LHCN-M2 (cell line): ENCODE measurements at regions not wholly inside any gene's neighbourhood (a gene's known extent, or its start where the extent isn't known, plus 50 kb on each side); places are given as distances from the start of the nearest gene placed in this dataset.
A peak's percentile ranks its signal among the peaks of the same experiment; 100 is the strongest.

Experiments used
- DNase-seq: peaks from one replicate; pipeline ENCODE4 v3.0.0-alpha.2; 2012; ENCODE audit warnings: low read depth

DNA sequence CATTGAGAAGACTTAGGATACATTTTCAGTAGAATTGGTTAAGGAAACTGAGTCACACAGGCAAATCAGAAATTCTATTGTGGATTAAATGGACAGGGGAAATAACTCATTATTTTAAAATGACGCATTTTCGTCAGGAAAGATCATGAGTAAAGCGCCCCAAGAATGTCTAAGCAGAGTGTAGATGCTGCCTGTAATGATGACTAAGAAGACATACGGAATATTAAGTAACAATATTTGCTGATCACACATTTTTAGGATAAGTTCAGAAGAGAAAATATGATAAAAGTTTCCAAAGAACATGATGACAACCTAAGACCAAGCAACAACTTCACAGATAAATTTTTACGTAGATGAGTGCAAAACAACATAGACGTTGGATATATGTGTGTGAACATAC is 596.3 kb upstream of the TENM3 start:
- DNase-seq, result peak; percentile 63

DNA sequence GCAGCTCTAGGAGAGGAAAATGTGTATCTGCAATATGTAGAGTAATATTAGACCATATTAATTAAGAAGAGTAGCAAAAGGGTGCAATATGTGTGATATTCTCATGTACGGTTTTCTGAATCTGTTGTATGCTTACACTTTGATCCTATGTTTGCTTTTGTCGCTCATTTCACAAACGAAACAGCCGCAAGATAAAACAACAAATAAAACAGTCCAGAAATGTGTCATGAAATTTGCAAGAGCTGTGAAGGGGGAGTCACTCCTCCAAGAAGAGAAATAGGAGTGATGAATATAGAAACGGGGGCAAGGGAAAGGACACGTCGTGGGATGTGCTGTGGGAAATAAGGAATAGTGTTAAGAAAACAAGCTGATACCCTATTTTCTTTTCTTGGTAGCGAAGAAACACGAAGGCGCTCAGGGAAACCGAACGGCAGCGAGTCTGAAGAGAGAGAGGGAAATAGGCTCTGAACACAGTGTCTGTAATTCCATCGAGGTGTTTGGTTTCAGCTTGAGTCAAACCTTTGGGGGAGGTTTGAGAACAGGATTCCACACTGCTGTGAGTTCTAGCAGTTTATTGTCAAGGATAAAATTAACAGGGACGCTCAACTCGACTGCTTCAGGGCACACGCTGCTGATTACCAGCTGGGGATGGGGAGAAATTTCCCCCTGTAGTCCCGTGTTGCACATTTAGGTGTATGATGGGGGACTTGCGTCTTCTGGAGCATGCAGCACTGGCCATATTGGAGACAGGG is 595.6 kb upstream of the TENM3 start:
- DNase-seq, result peak; percentile 80

- DNase-seq, result peak; percentile 64
These were observed 593.0 kb upstream of the TENM3 start for GRCh38 chr4:181650033-181650825.

GRCh38 chr4:181656748-181657147 is 586.5 kb upstream of the TENM3 start:
- DNase-seq, result no peak

DNA sequence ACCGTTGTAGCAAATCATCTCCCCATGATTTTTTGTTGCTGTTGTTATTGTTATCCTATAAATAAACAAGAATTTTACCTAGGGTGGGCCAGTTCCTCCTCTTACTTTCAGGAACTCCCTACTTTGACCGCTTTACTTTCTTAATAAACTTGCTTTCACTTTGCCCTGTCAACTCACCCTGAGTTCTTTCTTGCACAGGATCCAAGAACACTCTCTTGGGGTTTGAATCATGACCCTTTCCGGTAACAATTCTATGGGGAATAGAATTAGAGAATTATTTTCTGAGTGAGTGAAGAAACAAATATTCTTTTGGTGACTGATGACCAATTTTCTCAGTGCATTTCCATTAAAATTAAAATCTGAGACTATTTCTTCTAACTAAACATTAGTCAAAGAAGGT is 584.0 kb upstream of the TENM3 start:
- peak; percentile 81 for DNase-seq

DNA sequence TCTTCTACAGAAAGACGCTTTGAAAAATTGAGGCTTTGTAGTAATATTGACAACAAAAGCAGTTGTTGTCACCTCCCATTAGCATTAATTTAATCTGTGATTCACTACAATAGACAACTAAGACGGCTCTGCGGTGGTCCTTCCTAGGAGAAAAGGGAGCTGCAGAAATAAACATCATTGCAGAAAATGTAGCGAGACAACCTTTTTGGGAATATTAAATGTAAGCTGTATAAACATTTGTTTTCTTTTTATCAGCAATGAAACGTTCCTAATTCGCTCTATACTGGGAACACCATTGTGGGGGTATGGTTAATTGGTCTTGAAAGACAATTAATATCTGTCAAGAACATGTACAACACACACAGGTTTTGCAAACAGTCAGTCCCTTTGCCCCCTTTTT is 583.3 kb upstream of the TENM3 start:
- no peak for DNase-seq

GRCh38 chr4:181661090-181661489 is 582.1 kb upstream of the TENM3 start:
- peak; percentile 92 for DNase-seq

GRCh38 chr4:181661923-181662322 is 581.3 kb upstream of the TENM3 start:
- no peak for DNase-seq

GRCh38 chr4:181662383-181662782 is 580.8 kb upstream of the TENM3 start:
- peak; percentile 78 for DNase-seq

GRCh38 chr4:181670506-181670905 is 572.7 kb upstream of the TENM3 start:
- no peak for DNase-seq

DNA sequence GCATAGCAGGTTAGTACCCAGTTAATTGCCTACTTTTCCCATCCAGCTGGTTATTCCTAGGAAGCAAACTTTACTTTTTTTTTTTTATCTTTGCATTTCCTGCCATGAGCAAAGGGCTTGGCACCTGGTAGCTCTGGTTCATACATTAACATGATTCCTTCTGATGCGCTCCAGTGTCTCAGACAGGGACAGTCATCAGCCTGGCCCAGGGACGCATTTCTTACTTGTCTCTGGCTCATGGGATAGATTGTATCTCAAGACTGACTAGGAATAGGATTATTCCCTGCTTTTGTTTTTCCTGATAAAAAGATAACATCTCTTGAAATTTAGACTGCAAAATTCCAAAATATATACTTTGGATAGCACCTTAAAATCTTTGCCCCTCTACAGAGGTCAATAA is 571.5 kb upstream of the TENM3 start:
- DNase-seq, result no peak

DNA sequence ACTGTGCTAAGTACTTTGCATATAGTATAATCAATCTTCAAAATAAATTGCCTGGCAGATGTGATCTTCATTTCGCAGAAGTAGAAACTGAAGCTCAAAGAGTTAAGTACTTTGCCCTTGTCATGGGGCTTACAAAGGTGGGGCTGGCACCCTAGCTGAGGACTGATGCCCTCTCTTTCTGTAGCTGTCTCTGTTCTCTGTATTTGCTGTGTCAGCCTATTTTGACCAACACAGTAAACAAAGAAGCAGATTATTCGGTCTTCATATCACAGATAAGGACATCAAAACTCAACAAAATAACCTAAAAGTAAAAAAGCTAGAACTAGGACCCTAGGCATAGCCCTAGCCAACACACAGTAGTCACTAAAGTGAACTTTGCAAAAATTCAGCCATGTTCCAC is 570.5 kb upstream of the TENM3 start:
- DNase-seq, result no peak

DNA sequence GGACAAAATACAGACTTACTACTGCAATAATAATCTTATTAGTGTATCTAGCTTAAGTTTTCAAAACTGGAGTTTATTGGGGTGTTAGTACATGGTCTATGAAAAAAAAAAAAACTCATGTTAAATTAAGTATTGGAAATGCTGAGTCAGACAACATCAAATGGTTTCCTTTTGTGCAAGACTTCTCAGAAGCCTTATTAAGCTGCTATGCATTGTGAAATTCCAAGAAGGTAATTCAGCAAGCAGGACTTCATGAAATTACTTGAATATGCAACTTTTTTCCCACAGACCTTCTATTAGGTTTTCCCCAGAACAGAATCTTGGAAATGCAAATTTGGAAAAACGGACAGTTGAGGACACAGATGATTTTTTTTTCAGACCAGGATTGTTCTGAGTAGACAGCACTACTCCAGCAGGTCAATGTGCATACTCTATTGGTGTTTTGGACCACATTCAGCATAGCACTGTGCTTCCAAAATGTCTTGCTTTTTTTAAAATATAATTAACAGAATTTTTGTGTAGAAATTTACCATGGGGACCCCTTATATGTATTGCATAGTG is 568.8 kb upstream of the TENM3 start:
- peak; percentile 40 for DNase-seq

- DNase-seq, result no peak
These were observed 566.7 kb upstream of the TENM3 start for GRCh38 chr4:181676546-181676945.

DNA sequence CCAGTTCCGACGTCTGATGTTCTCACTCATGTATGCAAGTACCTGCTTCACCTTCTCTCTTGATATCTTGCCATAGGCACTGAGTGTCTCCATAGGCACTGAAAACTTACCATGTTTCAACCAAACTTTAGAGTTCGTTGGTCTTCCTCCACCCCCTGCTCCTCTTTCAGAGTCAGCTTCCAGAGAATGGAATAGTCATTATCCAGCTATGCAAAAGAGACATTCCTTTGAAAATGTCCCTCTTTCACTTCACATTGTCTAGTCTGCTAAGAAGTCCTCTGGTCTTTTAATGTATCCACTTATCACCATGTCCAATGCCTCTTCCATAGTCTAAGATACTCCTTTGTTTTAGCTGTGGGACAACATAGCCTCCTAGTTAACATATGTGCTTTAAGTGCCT is 566.0 kb upstream of the TENM3 start:
- no peak for DNase-seq

DNA sequence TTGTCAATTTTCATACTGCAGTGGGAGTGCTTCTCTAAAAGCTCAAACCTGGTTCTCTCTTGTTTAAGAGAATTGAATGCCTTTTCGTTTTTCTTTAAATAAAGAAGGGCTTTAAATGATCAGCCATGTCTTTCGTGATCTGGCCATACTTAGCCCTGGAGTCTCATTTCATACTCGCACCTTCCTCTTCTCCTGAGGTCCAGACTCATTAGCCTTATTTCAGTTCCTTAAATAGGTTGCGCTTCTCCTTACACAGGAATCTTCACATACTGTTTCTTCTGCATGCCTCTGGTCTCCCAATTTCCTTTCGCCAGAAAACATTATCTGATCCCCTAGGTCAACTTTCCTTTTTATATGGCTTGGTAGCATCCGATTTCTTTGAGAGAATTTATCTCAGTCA is 565.6 kb upstream of the TENM3 start:
- DNase-seq, result no peak

- no peak for DNase-seq
These were observed 563.4 kb upstream of the TENM3 start for GRCh38 chr4:181679754-181680153.

DNA sequence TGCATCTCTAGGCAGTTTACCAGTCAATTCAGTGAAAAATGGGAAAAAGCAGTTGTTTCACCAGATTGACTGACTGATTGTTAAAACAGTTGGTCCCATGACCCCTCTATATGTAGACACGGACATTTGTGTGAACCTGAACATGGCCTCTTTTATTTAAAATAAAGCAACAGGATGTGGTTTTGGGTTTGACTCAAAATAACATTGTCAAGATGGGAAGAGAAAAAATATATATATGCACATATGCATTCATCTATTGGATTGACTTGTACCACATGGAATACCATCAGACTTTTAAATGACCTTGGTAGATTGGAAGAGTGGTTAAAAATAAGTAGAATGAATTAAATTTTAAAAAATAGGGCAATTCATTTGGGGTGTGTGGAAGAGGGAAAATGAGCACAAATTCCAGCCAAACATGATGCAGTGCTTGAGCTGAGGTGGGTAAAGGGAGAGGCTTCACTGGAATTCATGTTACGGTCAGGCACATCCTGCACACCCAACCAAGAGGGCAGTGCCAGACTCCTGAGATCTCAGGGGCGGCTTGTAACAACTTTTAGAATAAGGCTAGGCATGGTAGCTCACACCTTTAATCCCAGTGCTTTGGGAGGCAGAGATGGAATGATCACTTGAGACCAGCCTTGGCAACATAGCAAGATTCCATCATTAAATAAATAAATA is 560.7 kb upstream of the TENM3 start:
- no peak for DNase-seq

GRCh38 chr4:181684310-181684709 is 558.9 kb upstream of the TENM3 start:
- DNase-seq, result peak; percentile 48

- peak; percentile 82 for DNase-seq
These were observed 557.7 kb upstream of the TENM3 start for GRCh38 chr4:181685461-181685860.

DNA sequence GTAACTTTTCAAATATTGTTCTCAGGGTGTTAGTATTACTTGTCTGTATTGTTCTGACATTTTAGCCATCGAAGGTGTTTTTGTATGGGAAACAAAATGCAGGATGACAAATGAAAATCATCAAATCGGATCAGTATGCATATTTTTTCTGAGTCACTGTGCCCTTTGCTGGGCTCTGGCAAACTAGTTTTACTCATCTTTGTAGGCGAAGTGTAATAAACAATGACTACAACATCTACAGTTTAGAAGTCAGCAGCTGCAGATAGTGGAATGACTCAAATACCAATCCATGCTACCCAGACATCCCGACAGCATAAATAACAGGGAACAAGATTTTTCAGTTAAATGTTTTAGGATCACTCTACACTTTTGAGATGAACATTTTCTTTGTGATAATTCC is 557.3 kb upstream of the TENM3 start:
- peak; percentile 96 for DNase-seq

DNA sequence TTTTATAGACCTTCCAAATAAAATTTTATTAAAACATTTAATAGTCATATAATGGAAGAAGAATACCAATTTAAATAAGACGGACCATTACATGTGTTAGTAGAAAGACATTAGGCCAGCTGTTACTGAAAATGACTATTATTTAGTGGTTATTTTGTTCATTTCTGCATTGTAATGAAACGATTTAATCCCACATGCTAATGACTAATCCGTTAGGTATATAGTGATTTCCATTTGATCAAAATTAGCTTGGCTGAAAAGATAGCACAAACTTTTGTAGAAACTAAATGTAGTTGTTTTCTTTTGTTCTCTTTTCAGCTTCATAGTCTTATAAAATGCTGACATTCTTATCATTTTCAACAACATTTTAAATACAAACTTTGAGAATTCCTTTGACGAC is 556.1 kb upstream of the TENM3 start:
- DNase-seq, result peak; percentile 32
